Neural cell (in vitro differentiated cells): ENCODE measurements at regions not wholly inside any gene's neighbourhood (a gene's known extent, or its start where the extent isn't known, plus 50 kb on each side); places are given as distances from the start of the nearest gene placed in this dataset.

Experiments used
- H2AFZ ChIP-seq: fragments of 200-600, 300-800 bp; sonication (generic), shearing (Covaris generic); 2 replicates; pipeline ENCODE4 v1.6.0; 2014; ENCODE audit warnings: low read depth, mild to moderate bottlenecking, antibody characterized with exemption, low read length, moderate library complexity
- H3F3A ChIP-seq: fragments of 200-600 bp; shearing (Covaris generic); 2 replicates; pipeline ENCODE4 v1.6.1; 2016; ENCODE audit warnings: mild to moderate bottlenecking, moderate library complexity, mixed read lengths, antibody characterized with exemption, low read length; ENCODE audit not compliant: insufficient read depth, poor library complexity, severe bottlenecking
- H3K27ac ChIP-seq: fragments of 200-600, 300-800 bp; sonication (generic), shearing (Covaris generic); 2 replicates; pipeline ENCODE4 v1.5.1; 2014; ENCODE audit warnings: mild to moderate bottlenecking, low read length, moderate library complexity
- H3K27me3 ChIP-seq: fragments of 300-800, 200-600 bp; sonication (generic), shearing (Covaris generic); 2 replicates; pipeline ENCODE4 v1.6.0; 2014; ENCODE audit warnings: mild to moderate bottlenecking, low read depth, low read length, moderate library complexity; ENCODE audit not compliant: insufficient read depth
- H3K36me3 ChIP-seq: fragments of 300-800, 200-600 bp; sonication (generic), shearing (Covaris generic); 2 replicates; pipeline ENCODE4 v1.5.1; 2014; ENCODE audit warnings: mild to moderate bottlenecking, antibody characterized with exemption, low read length, moderate library complexity; ENCODE audit not compliant: insufficient read depth
- H3K4me2 ChIP-seq: fragments of 300-800, 200-600 bp; sonication (generic), shearing (Covaris generic); 2 replicates; pipeline ENCODE4 v1.6.0; 2014; ENCODE audit warnings: mild to moderate bottlenecking, low read length
- H3K4me3 ChIP-seq: fragments of 300-800, 200-600 bp; sonication (generic), shearing (Covaris generic); 2 replicates; pipeline ENCODE4 v1.5.1; 2014; ENCODE audit warnings: mild to moderate bottlenecking, low read length, moderate library complexity
- H3K79me2 ChIP-seq: fragments of 200-600 bp; shearing (Covaris generic); replicated peaks from 2 replicates; pipeline ENCODE4 v1.6.0; 2014; ENCODE audit warnings: mild to moderate bottlenecking, low read length, moderate library complexity; ENCODE audit not compliant: insufficient read depth
- H3K9ac ChIP-seq: fragments of 300-800, 200-600 bp; sonication (generic), shearing (Covaris generic); 2 replicates; pipeline ENCODE4 v1.6.1; 2016; ENCODE audit warnings: mild to moderate bottlenecking, low read length, mixed read lengths
- H3K9me2 ChIP-seq: fragments of 200-600 bp; shearing (Covaris generic); 2 replicates; pipeline ENCODE4 v1.6.1; 2016; ENCODE audit warnings: mild to moderate bottlenecking, low read length, mixed read lengths; ENCODE audit not compliant: insufficient read depth
- H3K9me3 ChIP-seq: fragments of 200-600, 300-800 bp; sonication (generic), shearing (Covaris generic); 2 replicates; pipeline ENCODE4 v1.6.1; 2016; ENCODE audit warnings: mild to moderate bottlenecking, mixed run types, low read length, moderate library complexity, mixed read lengths
- H4K20me1 ChIP-seq: fragments of 200-600 bp; shearing (Covaris generic); 2 replicates; pipeline ENCODE4 v1.6.1; 2016; ENCODE audit warnings: mild to moderate bottlenecking, mixed run types; ENCODE audit not compliant: insufficient read depth
- CTCF ChIP-seq: fragments of 450-650 bp; IDR thresholded peaks from 2 replicates; pipeline ENCODE4 v1.5.1; 2014; ENCODE audit warnings: antibody characterized with exemption, mild to moderate bottlenecking, moderate library complexity; ENCODE audit not compliant: poor library complexity, severe bottlenecking
- EP300 ChIP-seq: fragments of 450-650 bp; conservative IDR thresholded peaks from 2 replicates; pipeline ENCODE4 v1.6.1; 2014; ENCODE audit warnings: antibody characterized with exemption, mild to moderate bottlenecking, moderate library complexity; ENCODE audit not compliant: poor library complexity, severe bottlenecking
- EZH2 ChIP-seq: fragments of 200-600, 300-800 bp; shearing (Covaris generic), sonication (generic); IDR thresholded peaks from 2 replicates; pipeline ENCODE4 v1.6.1; 2014; ENCODE audit warnings: antibody characterized with exemption, low read length, borderline replicate concordance, mild to moderate bottlenecking; ENCODE audit not compliant: insufficient read depth, poor library complexity, severe bottlenecking
- MXI1 ChIP-seq: fragments of 450-650 bp; conservative IDR thresholded peaks from 2 replicates; pipeline ENCODE4 v1.6.1; 2014; ENCODE audit warnings: antibody characterized with exemption, mild to moderate bottlenecking; ENCODE audit not compliant: poor library complexity, severe bottlenecking
- POLR2AphosphoS5 ChIP-seq: IDR thresholded peaks from 2 replicates; pipeline ENCODE4 v1.6.1; 2012
- RAD21 ChIP-seq: fragments of 450-650 bp; conservative IDR thresholded peaks from 2 replicates; pipeline ENCODE4 v1.6.1; 2014; ENCODE audit warnings: antibody characterized with exemption, mild to moderate bottlenecking, moderate library complexity
- REST ChIP-seq: IDR thresholded peaks from 2 replicates; pipeline ENCODE4 v1.6.1; 2012; ENCODE audit warnings: borderline replicate concordance
- SMC3 ChIP-seq: fragments of 450-650 bp; conservative IDR thresholded peaks from 2 replicates; pipeline ENCODE4 v1.6.1; 2014; ENCODE audit warnings: antibody characterized with exemption, mild to moderate bottlenecking, moderate library complexity; ENCODE audit not compliant: poor library complexity
- TAF1 ChIP-seq: IDR thresholded peaks from 2 replicates; pipeline ENCODE4 v1.6.1; 2012; ENCODE audit warnings: low read depth

- no peak for TF ChIP-seq EZH2
- TF ChIP-seq MXI1: no peak
- TF ChIP-seq RAD21: no peak
- no peak for TF ChIP-seq REST
- TF ChIP-seq SMC3: no peak
- TF ChIP-seq EP300: no peak
- TF ChIP-seq TAF1: no peak
- no peak for TF ChIP-seq CTCF
- TF ChIP-seq POLR2AphosphoS5: no peak
- Histone ChIP-seq H3K27me3 (no peaks in the 10 kb centered on the region), H3K27ac (peak overlapping the region; percentile 77), H3K36me3 (no peaks in the 10 kb centered on the region), H3K9me3 (no peaks in the 10 kb centered on the region), H4K20me1 (no peaks in the 10 kb centered on the region), H3K4me2 (no peak overlapping the region), H3K9ac (peak overlapping the region; percentile 66), H3K79me2 (no peaks in the 10 kb centered on the region), H3K4me3 (peak overlapping the region; percentile 47), H3K9me2 (no peaks in the 10 kb centered on the region), H3F3A (no peaks in the 10 kb centered on the region), H2AFZ (peak overlapping the region; percentile 83)
These were observed 219.1 kb downstream of the C9orf50 start for GRCh38 chr9:129401623-129402370.

- Histone ChIP-seq H3K79me2 (no peaks in the 10 kb centered on the region), H3K27ac (no peak overlapping the region), H3F3A (no peaks in the 10 kb centered on the region)
These were observed 219.8 kb downstream of the C9orf50 start for GRCh38 chr9:129400971-129401622.

More at GRCh38 chr9:129400971-129401622, 219.8 kb downstream of the C9orf50 start:
- TF ChIP-seq MXI1 (no peak), RAD21 (no peak), SMC3 (no peak), REST (no peak), POLR2AphosphoS5 (no peak), CTCF (no peak), EP300 (no peak), TAF1 (no peak), EZH2 (no peak)
- H3K4me3 ChIP-seq: no peak overlapping the region
- no peaks in the 10 kb centered on the region for H3K9me2 ChIP-seq
- H3K27me3 ChIP-seq: no peaks in the 10 kb centered on the region
- no peak overlapping the region for H2AFZ ChIP-seq
- no peaks in the 10 kb centered on the region for H3K36me3 ChIP-seq
- H3K9ac ChIP-seq: no peak overlapping the region
- H3K9me3 ChIP-seq: no peaks in the 10 kb centered on the region
- no peak overlapping the region for H3K4me2 ChIP-seq
- no peaks in the 10 kb centered on the region for H4K20me1 ChIP-seq
